HG03139 (cell line): ENCODE measurements at regions not wholly inside any gene's neighbourhood (a gene's known extent, or its start where the extent isn't known, plus 50 kb on each side); places are given as distances from the start of the nearest gene placed in this dataset.

Experiments
- ATAC-seq: cut with Tn5 transposase; IDR thresholded peaks from one replicate; pipeline ENCODE4 v1.9.1; 2021; ENCODE audit not compliant: unreplicated experiment

DNA sequence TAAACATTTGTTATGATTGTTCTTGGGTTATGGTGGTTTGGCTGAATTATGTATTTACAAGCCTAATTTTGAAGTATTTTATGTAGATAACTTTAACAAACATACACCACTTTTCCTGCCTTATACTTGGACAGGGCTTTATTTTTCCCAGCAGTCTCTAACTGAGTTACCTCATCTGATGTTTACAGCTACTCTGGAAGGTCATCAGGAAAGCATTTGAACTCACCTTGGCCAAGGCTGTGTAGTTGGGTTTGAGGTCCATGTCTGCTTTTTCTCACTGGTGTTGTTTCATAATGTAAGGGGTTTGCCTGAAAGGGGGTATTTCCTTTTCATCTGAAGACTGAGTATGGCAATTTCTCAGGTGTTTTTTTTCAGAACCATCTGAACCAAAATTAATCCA is 193.5 kb downstream of the RWDD3 start:
- ATAC-seq = no peak

DNA sequence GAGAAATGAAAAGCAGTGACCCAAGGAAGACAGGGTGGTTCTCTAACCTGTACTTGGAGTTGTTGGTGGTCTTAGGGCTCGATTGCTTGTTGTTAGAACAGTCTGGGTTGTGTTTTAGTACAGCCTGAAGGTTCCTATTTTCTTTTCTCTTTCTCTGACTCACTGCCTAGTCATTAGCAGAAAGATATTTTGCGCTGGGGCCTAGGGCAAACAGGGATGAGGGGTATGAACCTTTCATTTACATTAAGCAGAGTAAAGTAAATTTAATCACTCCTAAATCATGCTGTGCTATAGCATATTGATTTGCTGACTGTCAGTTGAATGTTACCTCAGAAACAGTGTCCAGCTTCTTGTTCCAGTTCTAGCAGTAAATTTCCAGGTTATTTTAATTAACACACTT is 197.2 kb downstream of the RWDD3 start:
- ATAC-seq = no peak

DNA sequence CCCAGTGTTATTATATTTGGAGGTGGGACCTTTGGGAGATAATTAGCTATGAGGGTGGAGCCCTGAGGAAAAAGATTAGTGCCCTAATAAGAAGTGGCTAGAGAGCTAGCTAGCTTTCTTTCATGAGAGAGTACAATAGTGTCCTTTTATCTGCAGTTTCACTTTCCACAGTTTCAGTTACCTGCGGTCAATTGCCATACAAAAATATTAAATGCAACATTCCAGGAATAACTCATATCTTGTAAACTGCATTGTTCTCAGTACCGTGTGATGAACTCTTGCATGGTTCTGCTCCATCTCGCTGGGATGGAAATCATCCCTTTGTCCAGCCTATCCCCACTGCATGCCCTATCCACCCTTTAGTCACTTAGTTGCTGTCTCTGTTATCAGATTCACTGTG is 201.6 kb downstream of the RWDD3 start:
- ATAC-seq = no peak

DNA sequence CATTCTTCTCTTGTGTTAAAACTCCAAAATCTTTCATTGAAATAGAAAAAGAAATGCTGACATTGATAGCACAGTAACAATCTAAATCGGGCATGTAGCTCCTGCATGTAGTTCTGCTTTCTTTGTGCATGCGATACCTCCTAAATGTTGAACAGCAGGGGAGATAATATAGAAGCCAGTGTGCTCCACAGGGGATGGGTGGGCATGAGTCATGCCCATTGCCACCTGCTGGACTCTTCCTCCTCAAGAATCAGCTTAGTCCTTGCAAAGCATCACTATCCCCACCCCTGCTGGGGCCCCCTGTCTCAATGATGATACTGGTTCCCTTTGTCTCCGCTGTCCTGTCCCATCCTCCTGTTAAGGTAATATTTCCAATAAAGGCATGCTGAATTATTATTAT is 203.0 kb downstream of the RWDD3 start:
- ATAC-seq = no peak

DNA sequence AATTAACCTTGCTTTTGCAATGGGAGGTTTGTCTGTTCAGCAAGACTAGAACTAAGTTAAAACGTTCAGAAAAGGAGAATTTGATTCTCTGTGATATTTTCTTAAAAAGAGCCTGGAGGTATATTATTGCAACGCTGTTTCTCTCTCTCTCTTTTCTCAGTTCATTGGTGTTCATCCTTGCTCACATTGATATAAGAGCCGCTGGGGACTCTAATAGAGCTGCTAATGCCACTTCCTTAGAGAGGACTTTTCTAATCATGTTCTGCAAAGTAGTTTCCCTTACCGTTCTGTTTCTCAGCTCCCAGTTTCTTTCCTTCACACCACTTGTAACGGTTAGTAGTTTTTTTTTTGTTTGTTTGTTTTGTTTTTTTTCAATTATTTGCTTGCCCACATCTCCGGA is 203.8 kb downstream of the RWDD3 start:
- no peak for ATAC-seq

DNA sequence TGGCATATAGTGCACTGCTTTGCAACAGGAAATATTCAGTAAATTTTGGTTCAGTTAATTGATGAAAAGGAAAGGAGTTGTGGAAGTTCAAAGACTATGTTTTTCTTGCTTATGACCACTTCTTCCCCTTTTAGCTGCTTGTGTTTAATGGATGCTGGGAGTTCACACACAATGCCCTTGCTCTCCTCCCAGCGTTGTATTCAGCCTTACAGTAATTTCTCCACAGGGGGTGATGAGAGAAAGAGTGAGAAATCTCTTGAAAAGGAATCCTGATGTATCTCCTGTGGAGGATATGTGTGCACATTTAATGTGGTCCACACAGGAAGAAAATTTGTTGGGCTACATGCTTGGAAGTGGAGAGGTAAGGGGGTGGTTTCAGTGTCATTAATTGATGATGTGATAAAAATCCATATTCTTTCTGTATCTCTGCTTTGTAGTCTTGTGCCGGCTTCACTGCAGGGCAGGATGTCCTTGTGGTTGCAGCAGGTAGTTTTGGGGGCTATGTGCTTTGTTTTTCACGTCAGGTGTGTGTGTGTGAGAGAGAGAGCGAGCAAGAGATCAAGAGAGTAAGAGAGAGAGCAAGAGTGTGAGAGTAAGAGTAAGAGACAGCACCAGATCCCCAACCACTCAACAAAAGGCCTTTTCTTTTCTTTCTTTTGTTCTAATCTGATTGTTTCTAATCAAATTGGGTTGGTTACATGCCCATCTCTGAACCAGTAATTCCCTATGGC is 204.4 kb downstream of the RWDD3 start:
- ATAC-seq = no peak

DNA sequence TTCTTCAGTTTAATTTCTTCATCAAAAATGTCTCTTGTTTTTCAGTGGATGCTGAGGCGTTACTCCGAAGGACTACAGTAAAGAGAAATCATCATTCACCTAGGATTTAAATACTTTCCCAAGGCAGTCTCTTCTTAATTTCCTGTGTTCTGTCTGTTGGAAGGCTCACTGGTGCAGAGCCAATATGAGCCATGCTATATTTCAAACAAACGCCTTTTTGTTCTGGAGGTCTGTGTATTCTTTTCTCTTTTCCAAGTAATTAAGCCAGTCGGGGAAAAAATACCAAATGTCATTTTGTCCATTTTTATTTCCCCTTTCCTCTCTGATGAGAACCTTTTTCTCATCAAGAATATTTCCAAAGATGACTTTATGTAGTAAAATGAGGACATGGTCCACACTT is 206.5 kb downstream of the RWDD3 start:
- ATAC-seq = no peak

DNA sequence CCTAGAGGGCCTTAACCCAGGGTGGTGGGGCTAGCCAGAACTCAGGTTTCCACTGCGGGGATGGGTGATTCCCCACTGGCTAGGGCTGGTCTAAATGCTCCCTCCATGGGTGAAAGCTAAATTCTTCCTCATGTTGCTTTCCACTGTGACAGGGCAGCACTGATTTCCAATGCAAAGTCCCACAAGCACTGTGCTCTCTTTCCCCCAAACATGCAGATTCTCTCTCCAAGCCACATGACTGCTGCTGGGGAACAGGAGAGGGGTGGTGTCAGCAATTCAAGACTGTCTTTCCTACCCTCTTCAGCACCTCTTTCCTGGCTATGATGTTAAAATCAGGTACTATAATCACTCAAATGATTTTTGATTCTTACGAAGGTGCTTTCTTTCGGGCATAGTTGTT is 215.5 kb downstream of the RWDD3 start:
- no peak for ATAC-seq

DNA sequence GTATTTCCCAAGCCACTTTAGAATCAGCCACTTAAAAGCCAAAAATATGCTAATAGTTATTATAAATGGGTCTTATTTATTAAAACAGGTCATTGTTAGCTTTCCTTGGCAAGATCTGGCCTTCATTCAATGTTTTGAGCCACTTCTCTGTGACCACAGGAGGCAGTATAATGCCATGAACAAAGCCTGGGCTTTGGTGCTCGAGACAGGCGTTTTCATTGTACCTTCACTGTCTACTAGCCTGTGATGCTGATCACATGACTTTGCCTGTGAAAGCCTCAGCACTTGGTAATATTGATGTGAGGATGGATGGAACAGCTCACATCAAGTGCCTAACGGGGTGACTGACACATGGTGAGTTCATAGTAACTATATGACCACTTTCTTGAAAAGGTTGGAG is 217.0 kb downstream of the RWDD3 start:
- no peak for ATAC-seq

DNA sequence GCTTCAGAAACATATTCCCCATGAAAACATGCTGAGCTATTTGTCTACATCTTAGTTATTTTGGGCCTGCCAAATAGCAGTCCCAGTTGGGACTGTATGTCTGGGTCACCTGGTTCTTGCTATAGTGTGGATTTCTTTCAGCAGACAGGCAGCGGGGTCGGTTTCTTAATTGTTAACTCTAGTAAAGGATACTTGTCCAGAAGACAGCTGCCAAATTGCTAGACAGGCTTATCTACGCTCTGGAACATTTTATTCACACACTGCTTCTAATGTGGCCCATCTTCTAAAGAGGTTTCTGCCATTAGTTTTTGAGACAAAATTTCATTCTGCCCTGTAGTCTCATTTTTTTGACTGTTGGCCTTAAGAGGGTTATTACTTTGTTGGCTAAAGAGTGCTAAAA is 217.9 kb downstream of the RWDD3 start:
- ATAC-seq = no peak

DNA sequence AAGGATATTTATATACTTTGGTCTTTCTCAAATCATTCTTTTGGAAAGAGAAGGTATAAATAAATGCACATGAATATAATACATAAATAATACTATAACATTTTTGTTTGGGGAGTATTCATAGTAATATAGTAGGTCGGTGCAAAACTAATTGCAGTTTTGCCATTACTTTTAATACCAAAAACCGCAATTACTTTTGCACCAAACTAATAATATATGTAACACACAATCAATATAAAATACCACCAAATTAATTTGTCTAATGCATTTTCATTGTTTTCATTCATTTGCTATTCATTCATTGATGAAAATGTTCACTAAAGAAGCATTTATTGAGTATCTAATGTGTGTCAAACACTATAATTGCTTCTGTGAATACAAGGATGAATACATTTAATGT is 219.0 kb downstream of the RWDD3 start:
- no peak for ATAC-seq

DNA sequence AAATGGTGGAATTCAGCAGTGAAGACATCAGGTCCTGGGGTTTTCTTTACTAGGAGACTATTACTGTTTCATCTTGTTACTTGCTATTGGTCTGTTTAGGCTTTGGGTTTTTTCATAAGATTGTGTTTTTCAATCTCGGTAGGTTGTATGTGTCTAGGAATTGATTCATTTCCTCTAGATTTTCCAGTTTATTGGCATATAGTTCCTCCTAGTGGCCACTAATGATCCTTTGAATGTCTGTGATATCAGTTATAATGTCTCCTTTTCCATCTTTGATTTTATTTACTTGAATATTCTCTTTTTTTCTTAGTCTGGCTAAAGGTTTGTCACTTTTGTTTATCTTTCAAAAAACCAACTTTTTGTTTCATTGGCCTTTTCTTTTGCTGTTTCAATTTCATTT is 233.0 kb downstream of the RWDD3 start:
- ATAC-seq = no peak

DNA sequence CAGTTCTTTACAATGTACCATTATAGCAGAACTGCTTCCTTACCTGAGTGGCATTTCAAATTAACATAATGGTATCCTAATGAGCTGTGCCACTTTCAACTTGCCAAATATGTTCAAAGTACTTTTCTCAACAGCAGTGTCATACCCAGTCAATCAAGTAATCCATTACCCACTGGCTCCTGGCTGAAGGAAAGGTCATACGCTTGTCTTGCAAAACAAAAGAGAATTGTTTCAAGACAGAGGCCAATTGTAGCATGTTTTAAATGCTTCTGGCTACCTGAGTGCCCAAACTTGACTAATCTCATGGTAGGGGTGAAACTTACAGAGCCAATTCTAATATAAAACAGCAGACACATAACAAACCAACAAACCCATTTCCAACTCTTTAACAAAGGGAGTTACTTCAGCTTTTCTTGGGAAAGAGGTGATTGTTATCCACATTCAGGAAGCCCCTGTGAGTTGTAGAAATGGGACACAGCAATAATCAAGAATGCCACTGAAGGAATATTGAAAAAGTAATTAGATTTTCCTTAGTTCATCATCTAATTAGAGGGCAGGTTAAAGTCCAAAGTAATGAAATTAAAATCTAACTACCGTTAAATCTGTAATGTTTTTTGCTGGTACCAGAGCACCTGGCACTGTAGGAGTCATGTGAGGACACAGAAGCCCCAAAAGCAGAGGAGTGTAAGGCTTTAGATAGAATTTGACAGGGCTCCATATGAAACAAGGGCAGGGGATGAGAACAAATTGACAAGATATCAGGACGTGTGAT is 241.9 kb downstream of the RWDD3 start:
- ATAC-seq = no peak

DNA sequence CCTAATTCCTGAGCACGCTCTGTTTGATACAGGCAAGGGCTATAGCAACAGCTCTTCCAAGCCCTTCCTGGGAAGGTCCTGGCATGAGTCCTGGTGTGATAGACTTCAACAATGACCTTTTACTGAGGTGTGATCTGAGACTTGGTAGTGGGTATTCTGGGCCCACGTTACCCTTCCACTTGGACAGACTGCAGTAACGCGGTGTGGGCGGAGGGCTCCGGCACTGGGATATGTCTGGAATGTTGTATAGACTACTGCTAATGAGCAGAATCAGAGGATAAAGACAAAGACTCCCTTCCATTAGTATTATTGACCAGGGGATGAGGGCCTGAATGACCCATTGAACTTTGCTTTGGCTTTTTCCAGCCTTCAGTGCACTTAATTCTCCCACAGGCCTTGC is 262.3 kb downstream of the RWDD3 start:
- no peak for ATAC-seq

DNA sequence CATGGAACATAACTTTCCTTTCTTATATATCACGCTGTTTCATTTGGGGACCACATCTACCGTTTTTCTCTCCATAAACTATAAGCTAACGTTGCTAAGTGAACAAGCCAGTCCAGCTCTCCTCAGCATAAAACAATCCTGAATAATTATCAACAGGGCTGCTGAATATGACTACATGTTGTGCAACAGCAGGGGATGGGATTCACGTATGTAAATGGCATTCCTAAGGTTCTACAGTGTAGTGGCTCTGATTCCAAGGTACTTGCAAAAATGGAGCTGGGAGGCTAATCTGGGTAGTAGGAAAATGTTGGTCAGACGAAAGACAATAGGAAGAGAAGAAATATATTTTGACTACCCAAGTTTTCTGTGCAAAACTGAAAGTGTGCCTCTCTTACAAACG is 262.8 kb downstream of the RWDD3 start:
- no peak for ATAC-seq

DNA sequence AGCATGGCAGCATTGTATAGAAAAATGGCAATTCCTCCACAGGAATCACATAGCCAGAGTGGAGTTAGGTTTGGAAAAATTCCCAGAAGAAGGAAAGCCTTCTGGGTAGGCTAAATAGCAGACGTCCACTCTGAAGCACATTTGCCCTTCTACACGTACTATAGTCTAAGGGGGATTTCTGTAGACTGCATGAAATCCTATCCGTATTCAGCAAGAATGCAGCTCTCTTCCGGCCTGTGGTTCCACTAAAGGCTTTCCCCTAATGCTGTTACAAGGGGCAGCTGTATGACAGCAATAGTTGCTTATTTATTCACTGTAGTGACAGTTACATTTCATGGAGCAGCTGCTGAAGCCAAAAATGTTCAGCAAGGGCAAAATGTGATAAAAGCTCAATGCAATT is 263.6 kb downstream of the RWDD3 start:
- ATAC-seq = no peak

DNA sequence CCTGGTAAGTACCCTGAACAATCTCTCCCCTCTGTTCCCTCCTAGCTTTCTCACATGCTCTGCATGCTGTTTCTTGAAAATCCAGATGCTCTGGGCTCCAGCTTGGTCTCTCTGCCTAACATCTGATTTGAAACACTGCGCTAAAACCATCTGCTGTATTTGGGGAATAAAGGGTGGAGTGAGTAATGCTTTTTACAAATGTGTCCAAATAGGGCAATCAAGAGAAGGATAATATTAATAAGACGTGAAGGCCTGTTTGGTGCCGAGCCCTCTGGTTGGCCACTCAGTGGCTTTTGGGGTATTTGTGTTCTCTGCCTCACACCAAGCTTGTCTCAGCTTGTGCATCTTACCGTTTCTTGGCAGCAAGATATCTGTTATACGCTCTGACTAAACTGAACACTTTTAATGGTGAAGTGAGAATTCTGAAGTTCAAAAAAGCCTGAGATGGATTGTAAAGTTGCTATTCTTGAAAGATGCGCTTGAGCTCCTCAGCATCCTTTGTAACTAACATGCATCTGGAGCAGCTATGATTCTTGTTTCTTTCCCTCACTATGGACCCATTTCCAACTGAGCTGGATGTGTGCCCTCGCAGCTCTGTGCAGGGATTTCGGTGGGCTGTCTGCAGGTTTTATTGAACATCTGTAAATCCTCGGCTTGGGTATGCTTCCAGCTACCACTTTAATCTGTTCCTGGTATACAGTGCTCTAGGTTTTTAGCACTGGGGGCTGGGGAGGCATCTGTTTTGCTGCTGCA is 269.4 kb downstream of the RWDD3 start:
- ATAC-seq = no peak

DNA sequence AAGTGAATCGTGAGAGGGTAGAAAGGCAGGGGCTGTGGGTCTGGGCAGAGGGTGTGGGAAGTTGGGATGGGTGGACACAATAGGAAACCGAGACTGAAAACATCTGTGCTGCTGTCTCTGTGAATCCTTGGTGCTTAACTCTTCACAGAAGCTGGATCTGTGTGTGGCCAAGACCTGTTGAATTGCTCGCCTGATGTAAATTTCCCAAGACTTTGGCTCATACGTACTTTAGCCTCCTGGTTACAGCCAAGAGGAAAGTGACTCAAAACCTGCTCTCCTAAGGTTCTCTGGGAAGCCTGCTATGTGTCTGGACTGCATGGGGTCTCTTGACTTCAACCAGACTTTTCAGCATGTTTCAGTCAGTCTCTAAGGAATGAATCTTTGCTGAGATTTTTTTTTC is 270.3 kb downstream of the RWDD3 start:
- no peak for ATAC-seq

DNA sequence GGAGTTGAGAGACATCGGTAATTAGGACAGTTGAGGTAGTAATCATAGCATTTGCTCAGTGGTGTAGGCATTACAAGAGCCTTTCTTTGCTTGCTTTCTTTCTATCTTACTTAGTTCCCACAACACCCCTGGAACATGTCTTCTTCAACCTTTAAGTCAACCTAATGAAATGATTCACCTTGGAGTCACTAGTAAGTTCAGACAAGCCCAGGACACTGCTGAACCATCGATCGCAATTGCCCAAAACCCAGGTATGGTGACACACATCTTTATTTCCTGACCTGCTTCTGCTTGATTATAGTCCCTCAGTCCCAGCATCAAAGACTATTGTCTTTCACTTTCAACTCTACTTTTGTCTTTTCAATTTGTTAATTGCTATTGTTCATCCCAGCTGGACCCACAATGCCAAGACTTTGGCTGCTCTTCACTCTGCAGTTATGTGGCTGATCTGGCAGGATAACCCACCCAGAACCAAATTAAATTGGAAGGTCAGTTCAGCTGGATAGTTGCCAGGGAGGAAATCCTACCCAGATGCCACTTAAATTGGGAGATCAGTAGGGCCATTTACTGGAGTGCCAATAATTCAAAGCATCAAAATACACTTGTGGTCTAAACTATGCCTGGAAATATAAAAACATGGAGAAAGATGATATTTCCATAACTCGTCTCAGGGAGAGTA is 272.9 kb downstream of the RWDD3 start:
- no peak for ATAC-seq

DNA sequence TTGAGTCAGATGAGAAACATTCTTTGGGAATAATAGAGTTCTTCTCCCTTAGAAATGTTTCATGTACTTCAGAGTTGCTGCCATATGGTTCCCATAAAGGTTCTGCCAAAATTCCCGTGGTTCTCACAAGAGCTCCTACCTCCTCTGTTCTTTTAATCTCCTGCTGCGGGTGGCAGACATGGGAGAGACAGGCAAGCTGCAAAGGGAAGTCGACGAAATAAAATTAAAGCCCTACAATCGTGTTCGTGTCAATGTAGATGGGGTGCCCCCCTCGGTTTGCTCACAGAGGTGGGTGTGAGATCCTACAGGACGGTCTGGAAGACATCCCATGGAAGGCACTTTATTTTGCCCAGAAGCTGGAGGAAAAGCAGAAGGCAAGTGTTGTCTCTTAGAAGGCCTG is 276.0 kb downstream of the RWDD3 start:
- no peak for ATAC-seq

DNA sequence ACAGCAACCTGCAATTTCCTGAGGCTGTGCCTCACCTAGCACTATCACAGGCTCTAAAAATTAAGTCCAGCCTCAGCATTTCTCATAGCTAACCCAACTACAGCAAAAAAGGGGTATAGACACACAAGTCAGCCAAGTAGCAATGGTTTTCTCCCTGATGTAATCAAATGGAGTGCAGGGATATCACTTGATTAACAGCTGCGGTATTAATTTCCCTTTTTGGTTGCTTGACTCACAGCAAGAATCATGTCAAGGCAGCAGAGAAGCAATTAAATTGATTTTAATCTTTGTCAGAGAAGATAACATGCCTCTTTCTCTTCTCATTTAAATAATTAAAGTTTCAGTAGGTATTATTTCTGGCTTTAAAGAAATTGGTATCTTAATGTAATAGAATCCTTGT is 278.9 kb downstream of the RWDD3 start:
- no peak for ATAC-seq

DNA sequence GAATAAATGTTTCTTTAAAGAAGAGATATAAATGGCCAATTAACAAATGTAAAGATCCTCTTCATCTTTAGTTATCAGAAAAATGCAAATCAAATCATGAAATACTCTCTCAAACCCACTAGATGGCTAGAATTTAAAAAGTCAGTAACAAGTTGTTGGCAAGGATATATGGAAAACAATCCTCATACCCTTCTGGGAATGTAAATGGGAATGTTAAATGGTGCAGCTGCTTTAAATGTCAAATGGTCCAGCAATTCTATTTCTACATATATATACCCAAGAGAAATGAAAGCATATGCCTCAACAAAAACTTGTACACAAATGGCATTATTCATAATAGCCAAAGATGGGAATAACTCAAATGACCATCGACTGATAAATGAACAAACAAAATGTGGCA is 283.5 kb downstream of the RWDD3 start:
- ATAC-seq = no peak
